Suprapubic skin (tissue), 4 donors: ENCODE measurements at regions not wholly inside any gene's neighbourhood (a gene's known extent, or its start where the extent isn't known, plus 50 kb on each side); places are given as distances from the start of the nearest gene placed in this dataset.

Experiments
- CTCF ChIP-seq, 2 donors: fragments of 200-600 bp in 1 of 2; fragments of 450-650 bp in 1 of 2; sonication (generic) in 1 of 2; IDR thresholded peaks; one replicate each; pipeline ENCODE4 v1.5.1; 2016 to 2019; ENCODE audit warnings: antibody characterized with exemption in 2 of 2, mild to moderate bottlenecking in 1 of 2, moderate library complexity in 1 of 2
- POLR2A ChIP-seq, 2 donors: fragments of 450-650 bp; IDR thresholded peaks; one replicate each; pipeline ENCODE4 v1.6.1; 2017; ENCODE audit warnings: antibody characterized with exemption in 2 of 2, mild to moderate bottlenecking in 2 of 2, moderate library complexity in 2 of 2
- POLR2AphosphoS5 ChIP-seq, 3 donors: sonication (generic); formaldehyde crosslinking; IDR thresholded peaks; one replicate each; pipeline ENCODE4 v1.6.1; 2017; ENCODE audit warnings: antibody characterized with exemption in 3 of 3

- TF ChIP-seq POLR2A (IDR thresholded peaks at IDR 0.05) = no peak
- TF ChIP-seq CTCF (IDR thresholded peaks at IDR 0.05) = no peak
- TF ChIP-seq POLR2AphosphoS5 (IDR thresholded peaks at IDR 0.05) = no peak
Observed at GRCh38 chr4:19940861-19941260, 310.8 kb upstream of the SLIT2 start.
